IMR-90 (cell line): ENCODE measurements at regions not wholly inside any gene's neighbourhood (a gene's known extent, or its start where the extent isn't known, plus 50 kb on each side); places are given as distances from the start of the nearest gene placed in this dataset.

Experiments used
- ATAC-seq: fragments of 200-7000 bp; cut with Tn5 transposase; 2 replicates; pipeline ENCODE4 v1.9.1; 2020; ENCODE audit warnings: low read depth, mild to moderate bottlenecking, moderate library complexity
- BruUV-seq: library from RNA; stranded (reverse); fragments of 400-500 nt; replicated peaks from 2 replicates; lab custom pipeline; 2021; lab: Mats Ljungman, UMichigan
- CTCF ChIA-PET: fragments of 300-600 bp; formaldehyde crosslinking; extraction: SDS; loops from one replicate; lab custom pipeline; 2021; ENCODE audit warnings: antibody characterized with exemption; lab: Yijun Ruan, JAX
- POLR2A ChIA-PET: fragments of 300-600 bp; sonication (Branson Sonifier 250); formaldehyde crosslinking; loops from one replicate; lab custom pipeline; 2022; ENCODE audit warnings: antibody characterized with exemption; ENCODE audit not compliant: unreplicated experiment; lab: Charles Lee
- DNase-seq: peaks from one replicate; pipeline ENCODE4 v3.0.0; 2013
- H2AFZ ChIP-seq: replicated peaks from 2 replicates; pipeline ENCODE3; 2013; ENCODE audit warnings: low read length, mild to moderate bottlenecking; ENCODE audit not compliant: poor library complexity
- H2AK5ac ChIP-seq: 2 replicates; pipeline ENCODE4 v1.6.1; 2013; ENCODE audit warnings: low read depth, low read length, inconsistent platforms
- H2AK9ac ChIP-seq: replicated peaks from 2 replicates; pipeline ENCODE3; 2013; ENCODE audit warnings: mild to moderate bottlenecking, low read depth, low read length, moderate library complexity; ENCODE audit not compliant: poor library complexity
- H2BK120ac ChIP-seq: 2 replicates; pipeline ENCODE4 v1.6.1; 2013; ENCODE audit warnings: low read depth, low read length, inconsistent platforms
- H2BK15ac ChIP-seq: 3 replicates; pipeline ENCODE4 v1.6.1; 2013; ENCODE audit warnings: low read depth, low read length, inconsistent platforms
- H2BK20ac ChIP-seq: 2 replicates; pipeline ENCODE4 v1.6.1; 2013; ENCODE audit warnings: low read depth, mild to moderate bottlenecking, inconsistent platforms, low read length, moderate library complexity
- H2BK5ac ChIP-seq: 2 replicates; pipeline ENCODE4 v1.6.1; 2013; ENCODE audit warnings: mild to moderate bottlenecking, low read depth, low read length, inconsistent platforms; ENCODE audit not compliant: poor library complexity, severe bottlenecking
- H3K14ac ChIP-seq: replicated peaks from 2 replicates; pipeline ENCODE4 v1.6.1; 2013; ENCODE audit warnings: low read depth, low read length, inconsistent platforms
- H3K18ac ChIP-seq: 2 replicates; pipeline ENCODE4 v1.6.1; 2013; ENCODE audit warnings: low read depth, low read length, control low read depth
- H3K23ac ChIP-seq: 2 replicates; pipeline ENCODE4 v1.6.1; 2013; ENCODE audit warnings: low read depth, low read length, inconsistent platforms
- H3K27ac ChIP-seq: 2 replicates; pipeline ENCODE4 v1.5.1; 2013; ENCODE audit warnings: mild to moderate bottlenecking, control low read depth, low read length; ENCODE audit not compliant: insufficient read depth
- H3K27me3 ChIP-seq: 2 replicates; pipeline ENCODE4 v1.6.1; 2013; ENCODE audit warnings: low read length; ENCODE audit not compliant: control insufficient read depth, insufficient read depth
- H3K36me3 ChIP-seq: 2 replicates; pipeline ENCODE4 v1.6.1; 2013; ENCODE audit warnings: low read length, mixed read lengths; ENCODE audit not compliant: control insufficient read depth, insufficient read depth
- H3K4ac ChIP-seq: 2 replicates; pipeline ENCODE4 v1.6.1; 2013; ENCODE audit warnings: low read depth, low read length, inconsistent platforms
- H3K4me1 ChIP-seq: 2 replicates; pipeline ENCODE4 v1.6.1; 2013; ENCODE audit warnings: low read length, mixed read lengths; ENCODE audit not compliant: control insufficient read depth, insufficient read depth
- H3K4me2 ChIP-seq: 2 replicates; pipeline ENCODE4 v1.6.1; 2013; ENCODE audit warnings: low read depth, mild to moderate bottlenecking, control low read depth, low read length, moderate library complexity
- H3K4me3 ChIP-seq: 2 replicates; pipeline ENCODE4 v1.5.1; 2013; ENCODE audit warnings: low read depth, mild to moderate bottlenecking, control low read depth, low read length, moderate library complexity; ENCODE audit not compliant: insufficient read depth
- H3K56ac ChIP-seq: 2 replicates; pipeline ENCODE4 v1.6.1; 2013; ENCODE audit warnings: low read length, inconsistent platforms; ENCODE audit not compliant: insufficient read depth; ENCODE audit errors: extremely low read depth
- H3K79me1 ChIP-seq, 2 experiments: 2 replicates each; pipeline ENCODE4 v1.6.1; 2013; ENCODE audit warnings: low read length in 2 of 2, inconsistent platforms in 1 of 2, low read depth in 1 of 2
- H3K9ac ChIP-seq: 2 replicates; pipeline ENCODE4 v1.6.1; 2013; ENCODE audit warnings: low read depth, low read length, control low read depth
- H3K9me1 ChIP-seq: 2 replicates; pipeline ENCODE4 v1.6.1; 2013; ENCODE audit warnings: low read length, inconsistent platforms; ENCODE audit not compliant: insufficient read depth
- H3K9me3 ChIP-seq: 2 replicates; pipeline ENCODE4 v1.6.1; 2013; ENCODE audit warnings: low read length; ENCODE audit not compliant: control insufficient read depth, insufficient read depth
- H4K20me1 ChIP-seq: 2 replicates; pipeline ENCODE4 v1.6.1; 2013; ENCODE audit warnings: low read length, inconsistent platforms; ENCODE audit not compliant: insufficient read depth
- H4K5ac ChIP-seq: 2 replicates; pipeline ENCODE4 v1.6.1; 2013; ENCODE audit warnings: mild to moderate bottlenecking, low read depth, low read length, control low read depth
- H4K8ac ChIP-seq, 2 experiments: 2 replicates each; pipeline ENCODE4 v1.6.1; 2013; ENCODE audit warnings: low read depth in 2 of 2, low read length in 2 of 2, control low read depth in 1 of 2, inconsistent platforms in 1 of 2
- H4K91ac ChIP-seq: 2 replicates; pipeline ENCODE4 v1.6.1; 2013; ENCODE audit warnings: low read depth, low read length, inconsistent platforms; ENCODE audit not compliant: insufficient read depth
- BHLHE40 ChIP-seq: fragments of 150-350 bp; IDR thresholded peaks from 2 replicates; pipeline ENCODE4 v1.6.1; 2016; ENCODE audit warnings: mild to moderate bottlenecking, low read depth, low read length
- CEBPB ChIP-seq: IDR thresholded peaks from 2 replicates; pipeline ENCODE4 v1.6.1; 2012; ENCODE audit warnings: low read depth, low read length, improper control_type of control experiment
- CHD1 ChIP-seq: IDR thresholded peaks from 2 replicates; pipeline ENCODE4 v1.6.1; 2012; ENCODE audit warnings: low read depth, low read length, improper control_type of control experiment
- CTCF ChIP-seq: conservative IDR thresholded peaks from 2 replicates; pipeline ENCODE4 v1.5.1; 2012; ENCODE audit warnings: mild to moderate bottlenecking, low read depth, low read length, improper control_type of control experiment
- ELK1 ChIP-seq: fragments of 150-350 bp; IDR thresholded peaks from 2 replicates; pipeline ENCODE4 v1.6.1; 2016; ENCODE audit warnings: low read depth, mild to moderate bottlenecking, low read length, moderate library complexity, borderline replicate concordance
- FOS ChIP-seq: fragments of 150-350 bp; IDR thresholded peaks from 2 replicates; pipeline ENCODE4 v1.6.1; 2016; ENCODE audit warnings: low read depth, low read length
- MAFK ChIP-seq: IDR thresholded peaks from 2 replicates; pipeline ENCODE4 v1.6.1; 2012; ENCODE audit warnings: low read depth, low read length, improper control_type of control experiment
- MAZ ChIP-seq: IDR thresholded peaks from 2 replicates; pipeline ENCODE4 v1.6.1; 2012; ENCODE audit warnings: low read depth, mild to moderate bottlenecking, low read length, improper control_type of control experiment, moderate library complexity, borderline replicate concordance
- MXI1 ChIP-seq: IDR thresholded peaks from 2 replicates; pipeline ENCODE4 v1.6.1; 2012; ENCODE audit warnings: low read depth, mild to moderate bottlenecking, low read length, moderate library complexity, borderline replicate concordance
- NFE2L2 ChIP-seq: fragments of 150-350 bp; IDR thresholded peaks from 2 replicates; pipeline ENCODE4 v1.6.1; 2016; ENCODE audit warnings: low read depth, mild to moderate bottlenecking, low read length
- POLR2A ChIP-seq: IDR thresholded peaks from 2 replicates; pipeline ENCODE4 v1.6.1; 2012; ENCODE audit warnings: mild to moderate bottlenecking, low read depth, low read length
- RAD21 ChIP-seq: IDR thresholded peaks from 2 replicates; pipeline ENCODE4 v1.6.1; 2012; ENCODE audit warnings: low read length, improper control_type of control experiment
- RCOR1 ChIP-seq: IDR thresholded peaks from 2 replicates; pipeline ENCODE4 v1.6.1; 2012; ENCODE audit warnings: mild to moderate bottlenecking, low read length, improper control_type of control experiment; ENCODE audit not compliant: insufficient replicate concordance
- RFX5 ChIP-seq: IDR thresholded peaks from 2 replicates; pipeline ENCODE4 v1.8.0; 2012; ENCODE audit warnings: low read depth, mild to moderate bottlenecking, low read length, moderate library complexity
- SMC3 ChIP-seq: fragments of 150-350 bp; IDR thresholded peaks from 2 replicates; pipeline ENCODE4 v1.6.1; 2016; ENCODE audit warnings: low read depth, mild to moderate bottlenecking, antibody characterized with exemption, low read length, moderate library complexity
- USF2 ChIP-seq: fragments of 150-350 bp; IDR thresholded peaks from 2 replicates; pipeline ENCODE4 v1.6.1; 2017; ENCODE audit warnings: mild to moderate bottlenecking, antibody characterized with exemption, low read length, low read depth
- WGBS, 2 experiments: methylation state at CpG; one replicate each; pipeline versions ENCODE4 v1.1.5 to v1.1.7; 2013; ENCODE audit warnings: missing lambda C conversion rate in 2 of 2; ENCODE audit not compliant: insufficient read length in 1 of 2; ENCODE audit errors: extremely low coverage in 2 of 2; 5-methylcytosine and 5-hydroxymethylcytosine counted together
- dilution Hi-C: fragments of 300-500 bp; cut with HindIII; formaldehyde crosslinking; loops from one replicate; pipeline ENCODE4 v1.14.3; 2018; ENCODE audit warnings: low sequenced_read_pairs; ENCODE audit not compliant: unreplicated experiment
- in situ Hi-C: fragments of 300-500 bp; cut with MboI; formaldehyde crosslinking; loops from 3 replicates; pipeline ENCODE4 v1.14.3; 2019; ENCODE audit warnings: low sequenced_read_pairs, inconsistent platforms, mixed read lengths
- intact Hi-C: fragments of 100-400 bp; cut with micrococcal nuclease; formaldehyde crosslinking; loops from 2 replicates; pipeline ENCODE4 v1.10.0; 2022

DNA sequence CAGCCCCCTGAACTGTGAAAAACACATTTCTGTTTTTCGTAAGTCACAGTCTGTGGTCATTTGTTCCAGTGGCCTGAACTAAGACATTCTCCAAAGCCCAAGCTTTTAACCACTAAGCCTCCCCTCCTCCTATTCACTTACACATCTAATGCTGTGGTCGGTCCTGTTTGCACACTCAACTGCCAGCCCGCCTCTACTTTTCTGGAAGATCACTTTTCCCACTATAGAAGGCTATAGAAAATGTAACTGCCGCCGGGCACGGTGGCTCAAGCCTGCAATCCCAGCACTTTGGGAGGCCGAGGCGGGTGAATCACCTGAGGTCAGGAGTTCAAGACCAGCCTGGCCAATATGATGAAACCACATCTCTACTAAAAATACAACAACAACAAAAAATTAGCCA is 524.7 kb upstream of the TMEM132C start:
- H2BK20ac ChIP-seq: no peak overlapping the region
- WGBS, 2 experiments: 10% methylated on average over 1 of the region's 8 CpGs; no CpG with 5 or more reads in 1 of the 2 experiments
- no peak overlapping the region for H3K14ac ChIP-seq
- H2BK120ac ChIP-seq: no peak overlapping the region
- no peak overlapping the region for H3K4me3 ChIP-seq
- H3K18ac ChIP-seq: no peak overlapping the region
- H4K91ac ChIP-seq: no peak overlapping the region
- dilution Hi-C loops (no loop called here), intact Hi-C loops (no loop called here), in situ Hi-C loops (no loop called here)
- H3K9ac ChIP-seq: no peak overlapping the region
- H3K4me2 ChIP-seq: no peak overlapping the region
- no peak overlapping the region for H4K5ac ChIP-seq
- H4K8ac ChIP-seq: no peak overlapping the region
- no peak overlapping the region for H2AK5ac ChIP-seq
- no TSS peak for BruUV-seq
- no peak for DNase-seq
- no peaks in the 10 kb centered on the region for H3K9me1 ChIP-seq
- H2BK5ac ChIP-seq: no peak overlapping the region
- POLR2A ChIA-PET: no interaction called here
- CTCF ChIA-PET: interaction anchor here (0.6 kb wide), 1 partner anchor 20 kb away, joined by 3 read pairs; no protein-coding TSS in a partner anchor
- no peaks in the 10 kb centered on the region for H3K4me1 ChIP-seq
- H3K4ac ChIP-seq: no peak overlapping the region
- no peak overlapping the region for H2BK15ac ChIP-seq
- no peaks in the 10 kb centered on the region for H4K20me1 ChIP-seq
- H3K27me3 ChIP-seq: no peaks in the 10 kb centered on the region
- peaks cover 5% of the 10 kb centered on the region for H3K9me3 ChIP-seq
- H3K79me1 ChIP-seq: no peaks in the 10 kb centered on the region
- no peak for ATAC-seq
- no peak overlapping the region for H3K23ac ChIP-seq
- TF ChIP-seq MXI1: no peak
- TF ChIP-seq RCOR1: no peak
- TF ChIP-seq MAFK: no peak
- no peak for TF ChIP-seq ELK1
- no peak for TF ChIP-seq USF2
- no peak for TF ChIP-seq CHD1
- no peak for TF ChIP-seq BHLHE40
- TF ChIP-seq FOS: no peak
- TF ChIP-seq CEBPB: no peak
- no peak for TF ChIP-seq MAZ
- no peak for TF ChIP-seq POLR2A
- no peak for TF ChIP-seq CTCF
- TF ChIP-seq RAD21: no peak
- TF ChIP-seq RFX5: no peak
- TF ChIP-seq SMC3: no peak
- no peak for TF ChIP-seq NFE2L2
- H3K27ac ChIP-seq: no peak overlapping the region
- no peak overlapping the region for H2AK9ac ChIP-seq
- no peak overlapping the region for H2AFZ ChIP-seq
- no peaks in the 10 kb centered on the region for H3K36me3 ChIP-seq
- no peak overlapping the region for H3K56ac ChIP-seq
